ENCODE measurements at regions not wholly inside any gene's neighbourhood (a gene's known extent, or its start where the extent isn't known, plus 50 kb on each side); places are given as distances from the start of the nearest gene placed in this dataset.

- no peak for DNase-seq (ENCODE audit: extremely low spot score)
- no peaks in the 10 kb centered on the region for H3K9me3 ChIP-seq
- no peak overlapping the region for H3K27ac ChIP-seq (replicated peaks in 1 of 4)
- intact Hi-C loops (cut with DNase I): no loop called here
- 0% methylated on average over 1 of the region's 1 CpG for WGBS
- no peaks in the 10 kb centered on the region for H3K27me3 ChIP-seq
- no peak overlapping the region for H3K4me3 ChIP-seq
- no peak for TF ChIP-seq CTCF (IDR thresholded peaks at IDR 0.05)
- H3K36me3 ChIP-seq: no peaks in the 10 kb centered on the region
- no peaks in the 10 kb centered on the region for H3K4me1 ChIP-seq
These were observed 92.6 kb downstream of the OAT start for GRCh38 chr10:124325998-124326636.

GRCh38 chr10:124325633-124325914 is 93.1 kb downstream of the OAT start:
- intact Hi-C loops (cut with DNase I): no loop called here
- DNase-seq (ENCODE audit: extremely low spot score): no peak
- no peaks in the 10 kb centered on the region for H3K27me3 ChIP-seq
- H3K9me3 ChIP-seq: no peaks in the 10 kb centered on the region
- no peak for TF ChIP-seq CTCF (IDR thresholded peaks at IDR 0.05)
- no peak for TF ChIP-seq POLR2AphosphoS5 (IDR thresholded peaks at IDR 0.05)
- TF ChIP-seq POLR2A (IDR thresholded peaks at IDR 0.05; ENCODE audit: low read depth): no peak
- TF ChIP-seq EP300 (IDR thresholded peaks at IDR 0.05): no peak
- no peak overlapping the region for H3K27ac ChIP-seq (replicated peaks in 1 of 4)
- H3K4me1 ChIP-seq: no peaks in the 10 kb centered on the region
- no peaks in the 10 kb centered on the region for H3K36me3 ChIP-seq
- H3K4me3 ChIP-seq: no peak overlapping the region
- WGBS: 91% methylated on average over 3 of the region's 3 CpGs

GRCh38 chr10:124324856-124325632 is 93.7 kb downstream of the OAT start:
- Histone ChIP-seq H3K36me3 (no peaks in the 10 kb centered on the region), H3K27ac (replicated peaks in 1 of 4) (no peak overlapping the region), H3K4me1 (no peaks in the 10 kb centered on the region), H3K4me3 (no peak overlapping the region), H3K27me3 (no peaks in the 10 kb centered on the region), H3K9me3 (no peaks in the 10 kb centered on the region)
- no peak for TF ChIP-seq POLR2A (IDR thresholded peaks at IDR 0.05; ENCODE audit: low read depth)
- no peak for TF ChIP-seq EP300 (IDR thresholded peaks at IDR 0.05)
- no peak for TF ChIP-seq CTCF (IDR thresholded peaks at IDR 0.05)
- TF ChIP-seq POLR2AphosphoS5 (IDR thresholded peaks at IDR 0.05): no peak
- intact Hi-C loops (cut with DNase I): no loop called here
- no peak for DNase-seq (ENCODE audit: extremely low spot score)
- WGBS: 91% methylated on average over 14 of the region's 19 CpGs

GRCh38 chr10:124324451-124324850 is 94.3 kb downstream of the OAT start:
- H3K27me3 ChIP-seq: no peaks in the 10 kb centered on the region
- no peak for DNase-seq (ENCODE audit: extremely low spot score)
- H3K4me3 ChIP-seq: no peak overlapping the region
- H3K4me1 ChIP-seq: no peaks in the 10 kb centered on the region
- WGBS: 79% methylated on average over 2 of the region's 6 CpGs
- intact Hi-C loops (cut with DNase I): no loop called here
- H3K27ac ChIP-seq (replicated peaks in 1 of 4): no peak overlapping the region
- no peaks in the 10 kb centered on the region for H3K9me3 ChIP-seq
- TF ChIP-seq CTCF (IDR thresholded peaks at IDR 0.05) (no peak), POLR2AphosphoS5 (IDR thresholded peaks at IDR 0.05) (no peak), POLR2A (IDR thresholded peaks at IDR 0.05; ENCODE audit: low read depth) (no peak), EP300 (IDR thresholded peaks at IDR 0.05) (no peak)
- H3K36me3 ChIP-seq: no peaks in the 10 kb centered on the region

GRCh38 chr10:124323806-124324205 is 94.9 kb downstream of the OAT start:
- H3K4me1 ChIP-seq: no peaks in the 10 kb centered on the region
- no peaks in the 10 kb centered on the region for H3K9me3 ChIP-seq
- no peaks in the 10 kb centered on the region for H3K36me3 ChIP-seq
- TF ChIP-seq POLR2AphosphoS5 (IDR thresholded peaks at IDR 0.05): no peak
- H3K27me3 ChIP-seq: no peaks in the 10 kb centered on the region
- DNase-seq (ENCODE audit: extremely low spot score): no peak
- H3K27ac ChIP-seq (replicated peaks in 1 of 4): no peak overlapping the region
- 90% methylated on average over 1 of the region's 5 CpGs for WGBS
- intact Hi-C loops (cut with DNase I): no loop called here
- no peak overlapping the region for H3K4me3 ChIP-seq

Measured in esophagus muscularis mucosa (tissue), 4 donors.